ENCODE measurements at regions not wholly inside any gene's neighbourhood (a gene's known extent, or its start where the extent isn't known, plus 50 kb on each side); places are given as distances from the start of the nearest gene placed in this dataset.
"Not testable (repeated sequence)": the region's sequence is repeated elsewhere in the genome, so short reads cannot be mapped to it uniquely, and the experiment has no call there.

DNA sequence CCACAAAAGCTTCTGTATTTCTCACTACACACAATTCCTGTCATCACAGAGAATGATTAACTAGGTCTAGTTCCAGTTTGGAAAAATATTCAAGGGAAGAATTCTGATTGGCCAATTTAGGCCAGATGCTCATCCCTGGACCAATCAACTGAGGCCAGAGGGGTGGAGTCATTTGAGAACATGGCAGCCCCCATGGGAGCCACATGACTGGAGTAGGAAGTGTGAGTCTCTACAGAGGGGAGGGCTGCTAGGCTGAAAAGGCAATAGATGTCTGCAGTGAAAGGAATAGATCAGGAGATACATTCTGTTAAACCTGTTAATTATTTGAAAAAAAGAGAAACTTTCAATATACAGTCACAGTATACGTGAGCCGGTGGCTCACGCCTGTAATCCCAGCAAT lies 125.2 kb downstream of the UNC93B1 start:
- H3K4me3 ChIP-seq (ENCODE audit: low read depth in 1 of 3, low read length in 3 of 3); H3K9me3 ChIP-seq (ENCODE audit: control insufficient read depth in 4 of 4, low read length in 3 of 4); DNase-seq (ENCODE audit: low spot score); H3K4me1 ChIP-seq (ENCODE audit: control insufficient read depth in 4 of 4, insufficient read depth in 4 of 4, low read length in 3 of 4); H3K36me3 ChIP-seq (ENCODE audit: control insufficient read depth in 4 of 4, insufficient read depth in 3 of 4, low read depth in 1 of 4, low read length in 3 of 4); H3K27me3 ChIP-seq (ENCODE audit: control insufficient read depth in 4 of 4, insufficient read depth in 4 of 4, low read length in 3 of 4); H3K27ac ChIP-seq (ENCODE audit: low read depth in 1 of 2, low read length in 2 of 2); H3K9ac ChIP-seq (ENCODE audit: low read depth in 1 of 2, low read length in 2 of 2): not testable (repeated sequence)
- 100% methylated on average over 3 of the region's 3 CpGs for WGBS

DNA sequence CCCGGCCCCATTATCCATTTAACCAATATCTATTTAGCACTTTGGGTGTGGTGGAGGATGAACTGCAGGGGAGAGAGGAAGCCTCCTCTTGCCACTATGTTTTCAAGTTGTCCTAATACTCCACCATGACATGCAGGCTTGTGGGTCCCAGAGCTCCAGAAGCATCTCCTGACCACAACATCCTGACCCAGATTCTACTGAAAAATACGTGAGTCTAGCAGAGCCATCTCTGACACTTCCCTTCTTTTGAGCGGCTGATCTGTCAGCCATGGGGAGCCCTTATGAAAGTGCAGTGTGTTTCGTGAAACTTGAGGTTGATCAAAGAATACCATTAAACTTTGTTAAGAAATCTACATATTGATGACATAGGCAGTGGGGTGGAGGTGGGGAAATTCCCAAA lies 126.6 kb downstream of the UNC93B1 start:
- 75% methylated on average over 4 of the region's 4 CpGs for WGBS

DNA sequence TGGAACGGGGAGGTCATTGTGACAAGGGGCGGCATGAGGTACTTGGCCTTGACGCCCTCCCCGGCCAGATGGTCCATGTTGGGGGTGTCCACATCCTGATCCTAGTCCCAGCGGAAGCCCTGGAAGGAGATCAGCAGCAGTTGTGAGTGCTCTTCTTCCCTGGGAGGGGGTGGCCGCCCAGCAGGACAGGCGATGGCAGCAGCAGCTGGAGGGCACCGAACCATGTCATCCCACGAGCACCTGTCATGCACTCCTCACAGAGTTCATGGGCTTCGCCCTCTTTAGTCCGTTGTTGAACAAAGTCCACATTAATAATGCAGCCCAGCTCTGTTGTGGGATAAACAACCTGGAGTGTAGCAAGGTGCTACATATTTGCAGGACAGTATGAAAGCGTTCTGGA lies 130.7 kb downstream of the UNC93B1 start:
- not testable (repeated sequence) for DNase-seq (ENCODE audit: low spot score)

More for the DNA sequence above, 126.6 kb downstream of the UNC93B1 start:
- not testable (repeated sequence) for H3K4me3 ChIP-seq (ENCODE audit: low read depth in 1 of 3, low read length in 3 of 3); H3K9me3 ChIP-seq (ENCODE audit: control insufficient read depth in 4 of 4, low read length in 3 of 4); DNase-seq (ENCODE audit: low spot score); H3K4me1 ChIP-seq (ENCODE audit: control insufficient read depth in 4 of 4, insufficient read depth in 4 of 4, low read length in 3 of 4); H3K36me3 ChIP-seq (ENCODE audit: control insufficient read depth in 4 of 4, insufficient read depth in 3 of 4, low read depth in 1 of 4, low read length in 3 of 4); H3K27ac ChIP-seq (ENCODE audit: low read depth in 1 of 2, low read length in 2 of 2); H3K27me3 ChIP-seq (ENCODE audit: control insufficient read depth in 4 of 4, insufficient read depth in 4 of 4, low read length in 3 of 4); H3K9ac ChIP-seq (ENCODE audit: low read depth in 1 of 2, low read length in 2 of 2)

DNA sequence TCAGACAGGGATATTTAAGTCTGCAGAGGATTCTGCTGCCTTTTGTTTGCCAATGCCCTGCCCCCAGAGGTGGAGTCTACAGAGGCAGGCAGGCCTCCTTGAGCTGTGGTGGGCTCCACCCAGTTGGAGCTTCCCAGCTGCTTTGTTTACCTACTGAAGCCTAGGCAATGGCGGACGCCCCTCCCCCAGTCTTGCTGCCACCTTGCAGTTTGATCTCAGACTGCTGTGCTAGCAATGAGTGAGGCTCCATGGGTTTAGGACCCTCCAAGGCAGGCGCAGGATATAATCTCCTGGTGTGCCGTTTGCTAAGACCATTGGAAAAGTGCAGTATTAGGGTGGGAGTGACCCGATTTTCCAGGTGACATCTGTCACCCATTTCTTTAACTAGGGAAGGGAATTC lies 132.7 kb downstream of the UNC93B1 start:
- not testable (repeated sequence) for DNase-seq (ENCODE audit: low spot score); H3K9ac ChIP-seq (ENCODE audit: low read depth in 1 of 2, low read length in 2 of 2); H3K9me3 ChIP-seq (ENCODE audit: control insufficient read depth in 4 of 4, low read length in 3 of 4); H3K4me1 ChIP-seq (ENCODE audit: control insufficient read depth in 4 of 4, insufficient read depth in 4 of 4, low read length in 3 of 4); H3K27ac ChIP-seq (ENCODE audit: low read depth in 1 of 2, low read length in 2 of 2); H3K36me3 ChIP-seq (ENCODE audit: control insufficient read depth in 4 of 4, insufficient read depth in 3 of 4, low read depth in 1 of 4, low read length in 3 of 4); H3K27me3 ChIP-seq (ENCODE audit: control insufficient read depth in 4 of 4, insufficient read depth in 4 of 4, low read length in 3 of 4); H3K4me3 ChIP-seq (ENCODE audit: low read depth in 1 of 3, low read length in 3 of 3)
- WGBS: 93% methylated on average over 5 of the region's 5 CpGs

More for the DNA sequence above, 130.7 kb downstream of the UNC93B1 start:
- H3K27ac ChIP-seq (ENCODE audit: low read depth in 1 of 2, low read length in 2 of 2); H3K27me3 ChIP-seq (ENCODE audit: control insufficient read depth in 4 of 4, insufficient read depth in 4 of 4, low read length in 3 of 4); H3K4me1 ChIP-seq (ENCODE audit: control insufficient read depth in 4 of 4, insufficient read depth in 4 of 4, low read length in 3 of 4); H3K9ac ChIP-seq (ENCODE audit: low read depth in 1 of 2, low read length in 2 of 2); H3K4me3 ChIP-seq (ENCODE audit: low read depth in 1 of 3, low read length in 3 of 3); H3K36me3 ChIP-seq (ENCODE audit: control insufficient read depth in 4 of 4, insufficient read depth in 3 of 4, low read depth in 1 of 4, low read length in 3 of 4); H3K9me3 ChIP-seq (ENCODE audit: control insufficient read depth in 4 of 4, low read length in 3 of 4): not testable (repeated sequence)
- 61% methylated on average over 12 of the region's 12 CpGs for WGBS
- TF ChIP-seq HNF4A (conservative IDR thresholded peaks at IDR 0.05): peak in 1 of 2 donors; percentile 15

DNA sequence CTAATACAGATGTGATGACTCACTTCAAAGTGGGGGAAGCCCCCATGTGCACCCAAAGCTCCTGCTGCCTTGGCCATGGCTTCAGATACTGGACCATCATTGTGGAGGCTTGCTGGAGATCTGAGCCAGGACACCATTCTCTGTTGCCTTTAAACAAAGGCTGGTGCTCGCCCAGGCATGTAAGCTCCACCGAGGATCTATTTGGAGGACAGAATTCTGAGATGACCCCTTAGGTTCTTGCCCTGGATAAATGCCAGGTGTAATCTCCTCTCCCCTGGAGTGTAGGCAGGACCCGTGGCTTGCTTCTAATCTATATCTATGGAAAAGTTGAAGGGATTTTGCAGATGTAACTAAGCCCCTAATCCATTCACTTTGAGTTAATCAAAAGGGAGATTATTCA lies 141.0 kb downstream of the UNC93B1 start:
- WGBS: 58% methylated on average over 3 of the region's 3 CpGs
- not testable (repeated sequence) for H3K9ac ChIP-seq (ENCODE audit: low read depth in 1 of 2, low read length in 2 of 2); H3K36me3 ChIP-seq (ENCODE audit: control insufficient read depth in 4 of 4, insufficient read depth in 3 of 4, low read depth in 1 of 4, low read length in 3 of 4); H3K9me3 ChIP-seq (ENCODE audit: control insufficient read depth in 4 of 4, low read length in 3 of 4); H3K27ac ChIP-seq (ENCODE audit: low read depth in 1 of 2, low read length in 2 of 2); H3K4me3 ChIP-seq (ENCODE audit: low read depth in 1 of 3, low read length in 3 of 3); H3K27me3 ChIP-seq (ENCODE audit: control insufficient read depth in 4 of 4, insufficient read depth in 4 of 4, low read length in 3 of 4); DNase-seq (ENCODE audit: low spot score); H3K4me1 ChIP-seq (ENCODE audit: control insufficient read depth in 4 of 4, insufficient read depth in 4 of 4, low read length in 3 of 4)

DNA sequence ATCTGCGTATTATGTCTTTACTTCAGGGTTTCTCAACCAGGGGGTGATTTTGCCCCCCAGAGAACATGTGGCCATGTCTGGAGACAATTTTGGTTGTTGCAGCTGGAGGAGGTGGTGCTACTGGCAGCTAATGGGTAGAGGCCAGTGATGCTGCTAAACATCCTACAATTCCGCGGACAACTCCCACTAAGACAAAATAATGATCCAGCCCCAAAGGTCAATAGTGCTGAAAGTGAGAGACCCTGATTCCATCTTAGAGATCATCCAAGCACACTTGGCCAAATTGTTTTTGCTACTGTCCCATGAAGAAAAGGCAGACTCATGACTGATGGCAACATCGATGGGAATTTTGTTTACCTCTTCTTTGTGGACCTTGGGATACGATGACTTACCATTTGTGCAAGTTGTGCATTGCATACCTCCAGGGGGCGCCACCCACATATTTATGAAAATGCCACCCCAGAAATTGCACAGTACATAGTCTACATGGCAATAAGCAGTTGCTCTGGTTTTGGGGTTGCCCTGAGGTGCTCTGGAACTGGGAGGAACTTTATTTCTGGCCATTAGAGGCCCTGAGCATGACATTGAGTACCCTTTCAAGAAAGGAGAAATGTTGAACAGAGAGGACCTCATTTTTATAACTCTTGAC lies 144.3 kb downstream of the UNC93B1 start:
- TF ChIP-seq RAD21 (IDR thresholded peaks at IDR 0.05): peak; percentile 58 to 65
- H3K9ac ChIP-seq (ENCODE audit: low read depth in 1 of 2, low read length in 2 of 2); H3K27me3 ChIP-seq (ENCODE audit: control insufficient read depth in 4 of 4, insufficient read depth in 4 of 4, low read length in 3 of 4); H3K9me3 ChIP-seq (ENCODE audit: control insufficient read depth in 4 of 4, low read length in 3 of 4); H3K4me1 ChIP-seq (ENCODE audit: control insufficient read depth in 4 of 4, insufficient read depth in 4 of 4, low read length in 3 of 4); DNase-seq (ENCODE audit: low spot score); H3K36me3 ChIP-seq (ENCODE audit: control insufficient read depth in 4 of 4, insufficient read depth in 3 of 4, low read depth in 1 of 4, low read length in 3 of 4); H3K4me3 ChIP-seq (ENCODE audit: low read depth in 1 of 3, low read length in 3 of 3); H3K27ac ChIP-seq (ENCODE audit: low read depth in 1 of 2, low read length in 2 of 2): not testable (repeated sequence)
- 70% methylated on average over 4 of the region's 6 CpGs for WGBS

DNA sequence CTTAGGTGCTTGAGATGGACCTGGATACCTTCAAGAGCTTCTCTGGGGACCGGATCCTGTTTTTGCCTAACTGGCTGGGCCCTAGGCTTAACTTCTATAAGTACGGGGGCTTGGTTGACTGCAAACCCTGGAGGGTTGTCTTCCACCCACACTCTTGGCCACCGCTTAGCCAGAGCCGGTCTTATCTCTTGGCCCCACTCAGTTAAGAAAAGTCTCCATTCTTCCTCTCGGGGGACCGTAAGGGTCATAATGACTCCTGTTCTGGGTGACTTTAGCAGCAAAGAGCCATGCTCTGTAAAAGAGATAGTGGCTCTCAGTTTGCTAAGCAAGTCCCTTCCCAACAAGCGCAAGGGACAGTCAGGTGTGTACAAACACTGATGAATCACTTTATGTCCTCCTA lies 153.2 kb downstream of the UNC93B1 start:
- not testable (repeated sequence) for H3K4me1 ChIP-seq (ENCODE audit: control insufficient read depth in 4 of 4, insufficient read depth in 4 of 4, low read length in 3 of 4); H3K4me3 ChIP-seq (ENCODE audit: low read depth in 1 of 3, low read length in 3 of 3); H3K9ac ChIP-seq (ENCODE audit: low read depth in 1 of 2, low read length in 2 of 2); H3K27me3 ChIP-seq (ENCODE audit: control insufficient read depth in 4 of 4, insufficient read depth in 4 of 4, low read length in 3 of 4); H3K36me3 ChIP-seq (ENCODE audit: control insufficient read depth in 4 of 4, insufficient read depth in 3 of 4, low read depth in 1 of 4, low read length in 3 of 4); H3K27ac ChIP-seq (ENCODE audit: low read depth in 1 of 2, low read length in 2 of 2); H3K9me3 ChIP-seq (ENCODE audit: control insufficient read depth in 4 of 4, low read length in 3 of 4); DNase-seq (ENCODE audit: low spot score)
- WGBS: 80% methylated on average over 7 of the region's 7 CpGs

DNA sequence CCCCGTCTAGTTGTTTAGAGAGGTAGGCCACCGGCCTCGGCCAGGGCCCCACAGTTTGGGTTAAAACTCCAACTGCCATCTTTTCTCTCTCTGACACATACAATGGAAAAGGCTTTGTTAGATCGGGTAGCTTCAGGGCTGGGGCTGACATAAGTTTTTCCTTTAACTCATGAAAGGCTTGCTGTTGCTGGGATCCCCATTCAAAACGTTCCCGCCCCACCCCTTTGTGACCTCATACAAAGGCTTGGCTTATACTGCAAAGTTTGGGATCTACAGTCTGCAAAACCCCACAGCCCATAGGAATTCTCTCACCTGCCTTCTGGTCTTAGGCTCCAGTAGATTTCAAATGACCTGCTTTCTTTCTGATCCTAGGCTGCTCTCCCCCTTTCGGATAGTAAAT lies 154.1 kb downstream of the UNC93B1 start:
- not testable (repeated sequence) for H3K4me3 ChIP-seq (ENCODE audit: low read depth in 1 of 3, low read length in 3 of 3); H3K27ac ChIP-seq (ENCODE audit: low read depth in 1 of 2, low read length in 2 of 2); H3K27me3 ChIP-seq (ENCODE audit: control insufficient read depth in 4 of 4, insufficient read depth in 4 of 4, low read length in 3 of 4); H3K9me3 ChIP-seq (ENCODE audit: control insufficient read depth in 4 of 4, low read length in 3 of 4); DNase-seq (ENCODE audit: low spot score); H3K4me1 ChIP-seq (ENCODE audit: control insufficient read depth in 4 of 4, insufficient read depth in 4 of 4, low read length in 3 of 4); H3K36me3 ChIP-seq (ENCODE audit: control insufficient read depth in 4 of 4, insufficient read depth in 3 of 4, low read depth in 1 of 4, low read length in 3 of 4); H3K9ac ChIP-seq (ENCODE audit: low read depth in 1 of 2, low read length in 2 of 2)
- 82% methylated on average over 7 of the region's 7 CpGs for WGBS

Measured in liver (tissue), 7 donors.